ENCODE measurements at regions not wholly inside any gene's neighbourhood (a gene's known extent, or its start where the extent isn't known, plus 50 kb on each side); places are given as distances from the start of the nearest gene placed in this dataset.

- no peak for TF ChIP-seq CTCF (conservative IDR thresholded peaks at IDR 0.05; ENCODE audit: low read depth, low read length)
- TF ChIP-seq EZH2 (IDR thresholded peaks at IDR 0.05; ENCODE audit: borderline replicate concordance, low read depth, low read length, poor library complexity, severe bottlenecking) = no peak
Measured at GRCh38 chr15:62749036-62749815, 293.3 kb upstream of the TPM1 start.

Data from A673 (cell line).